Gastrocnemius medialis (tissue), 4 donors: ENCODE measurements at regions not wholly inside any gene's neighbourhood (a gene's known extent, or its start where the extent isn't known, plus 50 kb on each side); places are given as distances from the start of the nearest gene placed in this dataset.

Source experiments
- POLR2A ChIP-seq, 2 donors: fragments of 450-650 bp; IDR thresholded peaks; one replicate each; pipeline ENCODE4 v1.6.1; 2017; ENCODE audit warnings: antibody characterized with exemption in 2 of 2, mild to moderate bottlenecking in 2 of 2, moderate library complexity in 2 of 2
- TF ChIP-seq, protein P1 (sequence below), 5 experiments: fragments of 450-650 bp in 3 of 5; fragments of 200-600 bp in 2 of 5; sonication (generic) in 2 of 5; IDR thresholded peaks in 4 of 5; conservative IDR thresholded peaks in 1 of 5; 1 replicate in 4 of 5; 2 replicates in 1 of 5; pipeline ENCODE4 v1.5.1; 2016 to 2019; ENCODE audit warnings: antibody characterized with exemption in 5 of 5, mild to moderate bottlenecking in 3 of 5, moderate library complexity in 3 of 5

DNA sequence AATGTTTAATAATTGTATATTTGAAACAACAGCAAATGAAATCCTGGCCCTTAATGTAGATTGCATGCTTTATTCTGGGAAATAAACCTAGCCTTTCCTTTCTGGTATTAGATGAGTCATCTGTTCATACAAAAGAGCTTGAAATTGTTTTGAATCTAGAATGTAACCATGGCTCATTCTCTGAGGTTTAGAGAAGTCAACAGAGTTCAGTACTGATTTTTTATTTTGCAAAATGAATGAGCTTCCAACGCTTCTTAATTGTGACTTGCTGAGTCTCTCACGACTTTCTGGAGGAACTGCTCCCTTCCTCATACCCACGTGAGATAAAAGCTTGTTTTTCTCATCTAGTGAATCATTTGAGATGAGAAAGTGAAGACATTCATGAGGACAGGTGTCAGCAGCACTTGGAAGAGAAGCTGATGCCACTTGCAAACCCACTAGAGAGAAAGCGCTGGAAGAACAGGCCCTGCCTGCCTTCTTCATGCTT, 509.6 kb downstream of the VRK1 start:
- TF ChIP-seq, protein P1, sequence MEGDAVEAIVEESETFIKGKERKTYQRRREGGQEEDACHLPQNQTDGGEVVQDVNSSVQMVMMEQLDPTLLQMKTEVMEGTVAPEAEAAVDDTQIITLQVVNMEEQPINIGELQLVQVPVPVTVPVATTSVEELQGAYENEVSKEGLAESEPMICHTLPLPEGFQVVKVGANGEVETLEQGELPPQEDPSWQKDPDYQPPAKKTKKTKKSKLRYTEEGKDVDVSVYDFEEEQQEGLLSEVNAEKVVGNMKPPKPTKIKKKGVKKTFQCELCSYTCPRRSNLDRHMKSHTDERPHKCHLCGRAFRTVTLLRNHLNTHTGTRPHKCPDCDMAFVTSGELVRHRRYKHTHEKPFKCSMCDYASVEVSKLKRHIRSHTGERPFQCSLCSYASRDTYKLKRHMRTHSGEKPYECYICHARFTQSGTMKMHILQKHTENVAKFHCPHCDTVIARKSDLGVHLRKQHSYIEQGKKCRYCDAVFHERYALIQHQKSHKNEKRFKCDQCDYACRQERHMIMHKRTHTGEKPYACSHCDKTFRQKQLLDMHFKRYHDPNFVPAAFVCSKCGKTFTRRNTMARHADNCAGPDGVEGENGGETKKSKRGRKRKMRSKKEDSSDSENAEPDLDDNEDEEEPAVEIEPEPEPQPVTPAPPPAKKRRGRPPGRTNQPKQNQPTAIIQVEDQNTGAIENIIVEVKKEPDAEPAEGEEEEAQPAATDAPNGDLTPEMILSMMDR (IDR thresholded peaks at IDR 0.05 in 4 of 5, conservative IDR thresholded peaks at IDR 0.05 in 1 of 5): no peak
- TF ChIP-seq POLR2A (IDR thresholded peaks at IDR 0.05): no peak
